Nephron (organoid): ENCODE measurements at regions not wholly inside any gene's neighbourhood (a gene's known extent, or its start where the extent isn't known, plus 50 kb on each side); places are given as distances from the start of the nearest gene placed in this dataset.
"Not testable (repeated sequence)": the region's sequence is repeated elsewhere in the genome, so short reads cannot be mapped to it uniquely, and the experiment has no call there.

Experiments used
- H3K27ac Mint-ChIP-seq, 3 experiments: 2 replicates each; pipeline ENCODE4 v1.8.0; 2020; ENCODE audit warnings: mixed read lengths in 3 of 3, mild to moderate bottlenecking in 2 of 3, moderate library complexity in 1 of 3
- H3K27me3 Mint-ChIP-seq: 2 replicates; pipeline ENCODE4 v1.8.0; 2021; ENCODE audit warnings: low read depth, mild to moderate bottlenecking, moderate library complexity, mixed read lengths
- H3K36me3 Mint-ChIP-seq: 2 replicates; pipeline ENCODE4 v1.8.0; 2020; ENCODE audit warnings: low read depth, mixed read lengths
- H3K4me1 Mint-ChIP-seq: 2 replicates; pipeline ENCODE4 v1.8.0; 2020; ENCODE audit warnings: mixed read lengths
- H3K4me3 Mint-ChIP-seq, 3 experiments: 2 replicates each; pipeline ENCODE4 v1.8.0; 2020; ENCODE audit warnings: mild to moderate bottlenecking in 3 of 3, mixed read lengths in 3 of 3, moderate library complexity in 2 of 3
- H3K9me3 Mint-ChIP-seq: 2 replicates; pipeline ENCODE4 v1.8.0; 2020; ENCODE audit warnings: mixed read lengths
- TF ChIP-seq, protein P1 (sequence below), 3 experiments: fragments of 200-600 bp; sonication (generic); IDR thresholded peaks; one replicate each; pipeline ENCODE4 v1.5.0; 2021; ENCODE audit warnings: antibody characterized with exemption in 3 of 3; ENCODE audit not compliant: unreplicated experiment in 3 of 3

DNA sequence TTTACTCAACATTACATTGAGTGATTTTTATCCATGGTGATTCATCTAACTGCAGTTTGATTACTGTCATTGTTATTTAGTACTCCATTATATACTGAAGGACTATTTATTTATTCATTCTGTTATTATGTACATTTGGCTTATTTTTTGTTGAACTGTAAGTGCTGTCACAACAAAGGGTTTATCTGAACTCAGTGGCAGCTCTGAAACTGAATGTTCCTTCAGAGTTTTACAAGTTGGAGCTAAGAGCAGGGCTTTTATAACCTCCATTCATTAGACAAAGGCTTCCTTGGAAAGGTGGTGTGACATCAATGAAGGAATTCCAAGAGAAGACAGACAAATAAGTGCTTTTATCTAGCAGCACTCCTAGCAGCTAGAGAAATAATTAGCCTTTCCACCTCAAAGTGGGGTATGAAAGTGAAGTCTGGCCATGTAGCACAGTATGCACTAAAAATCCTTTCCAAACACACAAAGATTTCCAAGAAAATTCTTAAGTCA is 83.3 kb upstream of the GORAB start:
- no peak overlapping the region for H3K4me3 Mint-ChIP-seq
- H3K4me1 Mint-ChIP-seq, result no peaks in the 10 kb centered on the region
- H3K27me3 Mint-ChIP-seq, result no peaks in the 10 kb centered on the region
- H3K36me3 Mint-ChIP-seq, result no peaks in the 10 kb centered on the region
- no peak overlapping the region for H3K27ac Mint-ChIP-seq
- TF ChIP-seq, protein P1, sequence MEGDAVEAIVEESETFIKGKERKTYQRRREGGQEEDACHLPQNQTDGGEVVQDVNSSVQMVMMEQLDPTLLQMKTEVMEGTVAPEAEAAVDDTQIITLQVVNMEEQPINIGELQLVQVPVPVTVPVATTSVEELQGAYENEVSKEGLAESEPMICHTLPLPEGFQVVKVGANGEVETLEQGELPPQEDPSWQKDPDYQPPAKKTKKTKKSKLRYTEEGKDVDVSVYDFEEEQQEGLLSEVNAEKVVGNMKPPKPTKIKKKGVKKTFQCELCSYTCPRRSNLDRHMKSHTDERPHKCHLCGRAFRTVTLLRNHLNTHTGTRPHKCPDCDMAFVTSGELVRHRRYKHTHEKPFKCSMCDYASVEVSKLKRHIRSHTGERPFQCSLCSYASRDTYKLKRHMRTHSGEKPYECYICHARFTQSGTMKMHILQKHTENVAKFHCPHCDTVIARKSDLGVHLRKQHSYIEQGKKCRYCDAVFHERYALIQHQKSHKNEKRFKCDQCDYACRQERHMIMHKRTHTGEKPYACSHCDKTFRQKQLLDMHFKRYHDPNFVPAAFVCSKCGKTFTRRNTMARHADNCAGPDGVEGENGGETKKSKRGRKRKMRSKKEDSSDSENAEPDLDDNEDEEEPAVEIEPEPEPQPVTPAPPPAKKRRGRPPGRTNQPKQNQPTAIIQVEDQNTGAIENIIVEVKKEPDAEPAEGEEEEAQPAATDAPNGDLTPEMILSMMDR (IDR thresholded peaks at IDR 0.05; ENCODE audit: unreplicated experiment in 3 of 3), result no peak
- H3K9me3 Mint-ChIP-seq, result peaks cover 8% of the 10 kb centered on the region

DNA sequence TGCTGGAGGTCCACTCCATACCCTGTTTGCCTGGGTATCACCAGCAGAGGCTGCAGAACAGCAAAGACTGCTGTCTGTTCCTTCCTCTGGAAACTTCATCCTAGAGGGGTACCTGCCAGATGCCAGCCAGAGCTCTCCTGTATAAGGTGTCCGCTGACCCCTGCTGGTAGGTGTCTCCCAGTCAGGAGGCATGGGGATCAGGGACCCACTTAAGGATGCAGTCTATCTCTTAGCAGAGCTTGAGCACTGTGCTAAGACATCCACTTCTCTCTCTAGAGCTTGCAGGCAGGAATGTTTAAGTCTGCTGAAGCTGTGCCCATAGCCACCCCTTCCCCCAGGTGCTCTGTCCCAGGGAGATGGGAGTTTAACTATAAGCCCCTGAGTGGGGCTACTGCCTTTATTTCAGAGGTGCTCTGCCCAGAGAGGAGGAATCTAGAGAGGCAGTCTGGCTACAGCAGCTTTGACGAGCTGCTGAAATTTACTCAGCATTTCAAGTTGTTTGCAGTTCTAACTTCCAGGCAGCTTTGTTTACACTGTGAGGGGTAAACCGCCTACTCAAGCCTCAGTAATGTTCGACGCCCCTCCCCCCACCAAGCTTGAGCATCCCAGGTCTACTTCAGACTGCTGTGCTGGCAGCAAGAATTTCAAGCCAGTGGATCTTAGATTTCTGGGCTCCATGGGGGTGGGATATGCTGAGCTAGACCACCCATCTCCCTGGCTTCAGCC is 74.5 kb upstream of the GORAB start:
- Mint-ChIP-seq H3K36me3 (peaks cover 12% of the 10 kb centered on the region), H3K9me3 (peaks cover 48% of the 10 kb centered on the region), H3K4me1 (peaks cover 18% of the 10 kb centered on the region)
- not testable (repeated sequence) for H3K4me3 Mint-ChIP-seq, H3K27ac Mint-ChIP-seq, H3K27me3 Mint-ChIP-seq

DNA sequence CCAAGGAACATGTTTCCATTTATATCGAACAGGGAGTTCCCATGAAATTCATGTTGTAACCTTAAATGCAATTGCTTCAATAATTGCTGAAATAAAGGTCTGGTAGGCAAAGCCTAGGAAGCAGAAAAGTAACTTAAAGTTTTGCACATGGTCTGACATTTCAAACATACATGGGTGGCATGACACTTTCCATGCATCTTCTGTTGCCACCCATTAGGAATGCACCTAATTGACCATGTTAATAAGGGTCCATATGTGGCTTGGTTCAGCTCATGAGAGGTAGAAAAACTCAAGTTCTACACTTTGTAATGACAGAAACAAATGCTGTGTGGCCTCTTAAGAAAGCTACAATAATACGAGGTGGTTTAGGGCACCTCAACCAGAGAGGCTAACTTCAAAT is 72.0 kb upstream of the GORAB start:
- TF ChIP-seq, protein P1 (IDR thresholded peaks at IDR 0.05; ENCODE audit: unreplicated experiment in 3 of 3), result no peak
- peaks cover 36% of the 10 kb centered on the region for H3K9me3 Mint-ChIP-seq
- H3K4me1 Mint-ChIP-seq, result peaks cover 18% of the 10 kb centered on the region
- H3K36me3 Mint-ChIP-seq, result peaks cover 12% of the 10 kb centered on the region
- H3K4me3 Mint-ChIP-seq, result no peak overlapping the region
- no peaks in the 10 kb centered on the region for H3K27me3 Mint-ChIP-seq
- peak overlapping the region in 1 of 3 experiments; percentile 77 for H3K27ac Mint-ChIP-seq

DNA sequence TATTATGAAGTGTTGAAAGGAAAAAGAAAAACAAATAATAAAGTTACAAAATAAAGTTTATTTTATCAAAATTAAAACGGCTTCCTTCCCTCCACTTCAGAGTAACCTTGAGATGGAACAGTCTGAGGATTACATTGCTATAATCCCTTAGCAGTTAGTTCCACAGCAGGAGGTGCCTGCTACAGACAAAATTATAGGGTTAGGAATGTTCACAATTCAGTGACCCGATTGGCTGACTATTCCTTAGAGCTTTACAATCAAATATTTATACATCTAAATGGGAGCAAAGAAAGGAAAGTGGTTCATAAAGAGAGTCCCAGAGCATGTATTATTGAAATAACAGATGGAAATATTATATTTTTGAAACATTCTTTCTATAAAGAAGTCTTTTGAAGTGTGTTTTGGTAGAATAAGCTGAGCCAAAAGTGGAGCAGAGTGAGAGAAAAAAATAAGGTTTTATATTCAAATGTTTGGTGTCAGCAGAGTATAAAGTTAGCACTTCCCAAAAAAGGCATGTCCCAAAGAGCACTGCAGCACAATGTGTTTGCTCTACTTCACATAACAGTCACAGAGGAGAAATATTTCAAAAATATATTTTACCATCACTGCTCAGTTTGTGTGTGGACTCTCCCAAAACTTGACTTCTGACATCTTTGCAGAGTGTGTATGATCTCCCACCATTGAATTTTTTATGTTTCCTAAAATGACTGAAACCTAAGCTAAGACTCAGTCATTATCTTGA is 71.4 kb upstream of the GORAB start:
- H3K27me3 Mint-ChIP-seq, result no peaks in the 10 kb centered on the region
- H3K27ac Mint-ChIP-seq, result peak overlapping the region; percentile 14 to 77 (median 59)
- TF ChIP-seq, protein P1 (IDR thresholded peaks at IDR 0.05; ENCODE audit: unreplicated experiment in 3 of 3), result no peak
- peaks cover 12% of the 10 kb centered on the region for H3K36me3 Mint-ChIP-seq
- H3K4me1 Mint-ChIP-seq, result peaks cover 18% of the 10 kb centered on the region
- peaks cover 31% of the 10 kb centered on the region for H3K9me3 Mint-ChIP-seq
- no peak overlapping the region for H3K4me3 Mint-ChIP-seq

DNA sequence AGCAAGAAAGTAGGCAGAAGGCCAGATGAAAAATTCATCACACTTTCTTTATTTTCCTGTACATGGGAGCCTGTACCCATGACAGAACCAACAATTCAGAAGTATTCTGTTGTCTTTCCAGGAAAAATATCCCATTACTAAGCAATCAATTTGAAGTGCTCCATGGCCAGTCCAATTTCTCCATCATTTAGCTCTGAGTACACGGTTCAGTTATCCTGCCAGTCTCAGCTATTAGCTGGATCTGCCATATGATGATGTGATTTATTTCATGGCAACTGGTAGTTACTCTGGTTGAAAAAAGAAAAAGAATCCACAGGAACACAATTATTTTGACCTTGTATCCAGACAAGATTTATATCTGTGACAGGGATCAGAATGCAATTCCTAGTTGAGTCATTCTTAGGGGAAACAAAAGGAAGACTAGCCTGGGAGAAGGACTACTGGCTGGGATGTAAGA is 70.6 kb upstream of the GORAB start:
- H3K9me3 Mint-ChIP-seq, result peaks cover 31% of the 10 kb centered on the region
- TF ChIP-seq, protein P1 (IDR thresholded peaks at IDR 0.05; ENCODE audit: unreplicated experiment in 3 of 3), result no peak
- no peaks in the 10 kb centered on the region for H3K27me3 Mint-ChIP-seq
- H3K4me3 Mint-ChIP-seq, result no peak overlapping the region
- peaks cover 12% of the 10 kb centered on the region for H3K36me3 Mint-ChIP-seq
- H3K27ac Mint-ChIP-seq, result peak overlapping the region in 2 of 3 experiments; percentile 59 to 77
- peaks cover 18% of the 10 kb centered on the region for H3K4me1 Mint-ChIP-seq

DNA sequence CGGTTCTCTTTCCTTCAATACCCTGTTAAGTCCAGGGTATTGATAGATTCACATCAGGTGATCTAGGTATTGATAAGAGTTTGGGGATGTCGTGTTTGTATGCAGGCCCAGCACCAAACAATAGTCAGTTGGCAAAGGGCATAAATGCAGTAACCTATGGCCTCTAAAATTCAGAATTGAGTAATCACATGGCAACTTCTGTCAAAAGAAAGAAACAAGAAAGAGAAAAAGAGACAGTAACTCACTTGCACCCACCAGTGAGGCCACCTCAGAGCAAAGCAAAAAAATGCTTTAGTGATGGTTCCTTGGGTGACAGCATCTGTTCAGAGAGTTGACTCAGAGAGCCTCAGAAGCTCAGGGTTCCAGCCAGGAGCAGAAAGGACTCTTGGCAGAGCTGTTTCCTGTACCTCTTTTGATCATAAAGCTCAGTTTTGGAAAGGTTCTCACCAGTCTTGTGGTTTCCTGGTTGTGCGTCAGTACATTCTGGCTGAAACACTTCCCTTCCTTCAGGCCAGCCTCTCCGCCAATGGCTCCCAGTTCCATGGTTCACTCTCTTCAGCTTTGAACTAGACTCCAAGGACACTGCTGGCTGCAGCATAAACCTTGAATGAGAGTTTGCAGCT is 70.1 kb upstream of the GORAB start:
- peaks cover 7% of the 10 kb centered on the region for H3K36me3 Mint-ChIP-seq
- no peaks in the 10 kb centered on the region for H3K27me3 Mint-ChIP-seq
- H3K9me3 Mint-ChIP-seq, result peaks cover 31% of the 10 kb centered on the region
- H3K4me3 Mint-ChIP-seq, result no peak overlapping the region
- peaks cover 18% of the 10 kb centered on the region for H3K4me1 Mint-ChIP-seq
- TF ChIP-seq, protein P1 (IDR thresholded peaks at IDR 0.05; ENCODE audit: unreplicated experiment in 3 of 3), result no peak
- H3K27ac Mint-ChIP-seq, result peak overlapping the region in 1 of 3 experiments; percentile 77
